Endothelial cell (in vitro differentiated cells): ENCODE measurements at regions not wholly inside any gene's neighbourhood (a gene's known extent, or its start where the extent isn't known, plus 50 kb on each side); places are given as distances from the start of the nearest gene placed in this dataset.

Experiments
- DNase-seq: peaks from one replicate; pipeline ENCODE4 v3.0.0; 2021; ENCODE audit warnings: low spot score
- H3K27ac Mint-ChIP-seq: one replicate; pipeline ENCODE4 v1.8.0; 2021; ENCODE audit warnings: mixed read lengths, inconsistent platforms; ENCODE audit not compliant: unreplicated experiment
- H3K27me3 Mint-ChIP-seq: one replicate; pipeline ENCODE4 v1.8.0; 2021; ENCODE audit warnings: mild to moderate bottlenecking, moderate library complexity, mixed read lengths, inconsistent platforms; ENCODE audit not compliant: unreplicated experiment
- H3K36me3 Mint-ChIP-seq: one replicate; pipeline ENCODE4 v1.8.0; 2021; ENCODE audit warnings: mild to moderate bottlenecking, low read depth, mixed read lengths, inconsistent platforms; ENCODE audit not compliant: unreplicated experiment
- H3K4me1 Mint-ChIP-seq: one replicate; pipeline ENCODE4 v1.8.0; 2021; ENCODE audit warnings: mild to moderate bottlenecking, mixed read lengths, inconsistent platforms; ENCODE audit not compliant: unreplicated experiment
- H3K4me3 Mint-ChIP-seq: one replicate; pipeline ENCODE4 v1.8.0; 2021; ENCODE audit warnings: mild to moderate bottlenecking, mixed read lengths, inconsistent platforms; ENCODE audit not compliant: unreplicated experiment
- H3K9me3 Mint-ChIP-seq: one replicate; pipeline ENCODE4 v1.8.0; 2021; ENCODE audit warnings: mixed read lengths, inconsistent platforms; ENCODE audit not compliant: unreplicated experiment
- CTCF ChIP-seq: fragments of 200-600 bp; sonication (generic); IDR thresholded peaks from one replicate; pipeline ENCODE4 v1.5.0; 2021; ENCODE audit warnings: antibody characterized with exemption; ENCODE audit not compliant: unreplicated experiment

GRCh38 chr16:82341146-82341669 lies 171.2 kb upstream of the MPHOSPH6 start:
- Mint-ChIP-seq H3K4me1 (peaks cover 21% of the 10 kb centered on the region), H3K4me3 (no peak overlapping the region), H3K27ac (no peak overlapping the region), H3K9me3 (no peaks in the 10 kb centered on the region), H3K27me3 (no peaks in the 10 kb centered on the region), H3K36me3 (no peaks in the 10 kb centered on the region)
- DNase-seq: no peak
- no peak for TF ChIP-seq CTCF

GRCh38 chr16:82340531-82340930 lies 170.5 kb upstream of the MPHOSPH6 start:
- Mint-ChIP-seq H3K4me3 (no peak overlapping the region), H3K27me3 (no peaks in the 10 kb centered on the region), H3K27ac (no peak overlapping the region)

GRCh38 chr16:82337355-82337754 lies 167.3 kb upstream of the MPHOSPH6 start:
- Mint-ChIP-seq H3K27ac (peak overlapping the region; percentile 2), H3K4me3 (no peak overlapping the region), H3K4me1 (peaks cover 21% of the 10 kb centered on the region), H3K9me3 (no peaks in the 10 kb centered on the region), H3K27me3 (no peaks in the 10 kb centered on the region), H3K36me3 (no peaks in the 10 kb centered on the region)
- TF ChIP-seq CTCF: no peak
- DNase-seq: no peak

More at GRCh38 chr16:82340531-82340930, 170.5 kb upstream of the MPHOSPH6 start:
- no peaks in the 10 kb centered on the region for H3K9me3 Mint-ChIP-seq
- H3K4me1 Mint-ChIP-seq: peaks cover 21% of the 10 kb centered on the region
- no peak for TF ChIP-seq CTCF
- no peaks in the 10 kb centered on the region for H3K36me3 Mint-ChIP-seq
- no peak for DNase-seq

- Mint-ChIP-seq H3K36me3 (no peaks in the 10 kb centered on the region), H3K27ac (no peak overlapping the region), H3K4me3 (no peak overlapping the region), H3K4me1 (peaks cover 7% of the 10 kb centered on the region), H3K27me3 (peaks cover 2% of the 10 kb centered on the region), H3K9me3 (no peaks in the 10 kb centered on the region)
- no peak for TF ChIP-seq CTCF
- DNase-seq: no peak
Measured at GRCh38 chr16:82331974-82332750, 162.1 kb upstream of the MPHOSPH6 start.

- no peak for DNase-seq
- peaks cover 2% of the 10 kb centered on the region for H3K27me3 Mint-ChIP-seq
- no peak for TF ChIP-seq CTCF
- no peaks in the 10 kb centered on the region for H3K36me3 Mint-ChIP-seq
- H3K4me3 Mint-ChIP-seq: no peak overlapping the region
- no peaks in the 10 kb centered on the region for H3K9me3 Mint-ChIP-seq
- no peak overlapping the region for H3K27ac Mint-ChIP-seq
- H3K4me1 Mint-ChIP-seq: peaks cover 3% of the 10 kb centered on the region
Measured at GRCh38 chr16:82331397-82331796, 161.4 kb upstream of the MPHOSPH6 start.
